Ascending aorta (tissue), 2 donors: ENCODE measurements at regions not wholly inside any gene's neighbourhood (a gene's known extent, or its start where the extent isn't known, plus 50 kb on each side); places are given as distances from the start of the nearest gene placed in this dataset.
A peak's percentile ranks its signal among the peaks of the same experiment; 100 is the strongest.

Experiments
- DNase-seq, 2 donors: peaks; one replicate each; pipeline ENCODE4 v3.0.0-alpha.2; 2019; ENCODE audit warnings: low spot score in 2 of 2
- H3K27ac ChIP-seq, 2 donors: fragments of 200-600 bp; sonication (generic); one replicate each; pipeline ENCODE4 v1.5.1; 2016 to 2017; ENCODE audit warnings: mild to moderate bottlenecking in 1 of 2
- H3K27me3 ChIP-seq: fragments of 200-600 bp; sonication (generic); one replicate; pipeline ENCODE4 v1.5.1; 2017
- H3K36me3 ChIP-seq, 2 donors: fragments of 200-600 bp; sonication (generic); one replicate each; pipeline ENCODE4 v1.5.1; 2016
- H3K4me1 ChIP-seq, 2 donors: fragments of 200-600 bp; sonication (generic); one replicate each; pipeline ENCODE4 v1.5.1; 2016 to 2017; ENCODE audit warnings: mild to moderate bottlenecking in 1 of 2
- H3K4me3 ChIP-seq, 2 donors: fragments of 200-600 bp; sonication (generic); one replicate each; pipeline ENCODE4 v1.5.1; 2016 to 2017; ENCODE audit warnings: mild to moderate bottlenecking in 1 of 2
- H3K9me3 ChIP-seq, 2 donors: fragments of 200-600 bp; sonication (generic); one replicate each; pipeline ENCODE4 v1.5.1; 2016
- CTCF ChIP-seq, 3 experiments: fragments of 200-600 bp in 2 of 3; fragments of 450-650 bp in 1 of 3; sonication (generic) in 2 of 3; IDR thresholded peaks; one replicate each; pipeline ENCODE4 v1.5.1; 2016 to 2019; ENCODE audit warnings: antibody characterized with exemption in 3 of 3, mild to moderate bottlenecking in 1 of 3, moderate library complexity in 1 of 3
- intact Hi-C: fragments of 100-400 bp; cut with DNase I; formaldehyde crosslinking; loops from one replicate; pipeline ENCODE4 v1.15.1; 2023

- Histone ChIP-seq H3K4me1 (no peaks in the 10 kb centered on the region), H3K4me3 (no peak overlapping the region), H3K9me3 (peaks cover 0 to 3% of the 10 kb centered on the region in 2 donors), H3K36me3 (no peaks in the 10 kb centered on the region), H3K27ac (no peak overlapping the region), H3K27me3 (no peaks in the 10 kb centered on the region)
- TF ChIP-seq CTCF (IDR thresholded peaks at IDR 0.05): no peak
- no peak for DNase-seq
- intact Hi-C loops: no loop called here
Measured at GRCh38 chr11:23405350-23405937, 545.2 kb upstream of the CCDC179 start.

- no peak overlapping the region for H3K27ac ChIP-seq
- DNase-seq: peak in 1 of 2 donors; percentile 63
- no peak overlapping the region for H3K4me3 ChIP-seq
- intact Hi-C loops: no loop called here
- H3K36me3 ChIP-seq: no peaks in the 10 kb centered on the region
- H3K4me1 ChIP-seq: no peaks in the 10 kb centered on the region
- TF ChIP-seq CTCF (IDR thresholded peaks at IDR 0.05): no peak
- peaks cover 0 to 3% of the 10 kb centered on the region in 2 donors for H3K9me3 ChIP-seq
- no peaks in the 10 kb centered on the region for H3K27me3 ChIP-seq
Measured at GRCh38 chr11:23406131-23406819, 546.0 kb upstream of the CCDC179 start.

- H3K27ac ChIP-seq: no peak overlapping the region
- no peak overlapping the region for H3K4me3 ChIP-seq
- no peaks in the 10 kb centered on the region for H3K4me1 ChIP-seq
- H3K9me3 ChIP-seq: no peaks in the 10 kb centered on the region
- intact Hi-C loops: no loop called here
- no peaks in the 10 kb centered on the region for H3K36me3 ChIP-seq
- no peak for TF ChIP-seq CTCF (IDR thresholded peaks at IDR 0.05)
- no peaks in the 10 kb centered on the region for H3K27me3 ChIP-seq
- DNase-seq: no peak
Measured at GRCh38 chr11:23413057-23413456, 552.8 kb upstream of the CCDC179 start.

- H3K36me3 ChIP-seq: no peaks in the 10 kb centered on the region
- no peak overlapping the region for H3K27ac ChIP-seq
- H3K4me3 ChIP-seq: no peak overlapping the region
- intact Hi-C loops: no loop called here
- no peaks in the 10 kb centered on the region for H3K9me3 ChIP-seq
- H3K27me3 ChIP-seq: no peaks in the 10 kb centered on the region
- TF ChIP-seq CTCF (IDR thresholded peaks at IDR 0.05): no peak
- no peak for DNase-seq
- H3K4me1 ChIP-seq: no peaks in the 10 kb centered on the region
Measured at GRCh38 chr11:23423104-23423503, 562.8 kb upstream of the CCDC179 start.

- H3K27ac ChIP-seq: no peak overlapping the region
- H3K9me3 ChIP-seq: no peaks in the 10 kb centered on the region
- H3K4me1 ChIP-seq: no peaks in the 10 kb centered on the region
- H3K4me3 ChIP-seq: no peak overlapping the region
- DNase-seq: no peak
- no peaks in the 10 kb centered on the region for H3K27me3 ChIP-seq
- H3K36me3 ChIP-seq: no peaks in the 10 kb centered on the region
- intact Hi-C loops: no loop called here
- TF ChIP-seq CTCF (IDR thresholded peaks at IDR 0.05): no peak
Measured at GRCh38 chr11:23423656-23424055, 563.4 kb upstream of the CCDC179 start.
